ENCODE measurements at regions not wholly inside any gene's neighbourhood (a gene's known extent, or its start where the extent isn't known, plus 50 kb on each side); places are given as distances from the start of the nearest gene placed in this dataset.
"Not testable (repeated sequence)": the region's sequence is repeated elsewhere in the genome, so short reads cannot be mapped to it uniquely, and the experiment has no call there.

- DNase-seq (ENCODE audit: low read depth in 2 of 3, low spot score in 2 of 3): no peak
Measured at GRCh38 chr3:20319551-20319950, 133.5 kb upstream of the SGO1 start.

- no peak for DNase-seq (ENCODE audit: low read depth in 2 of 3, low spot score in 2 of 3)
Measured at GRCh38 chr3:20317616-20318015, 131.6 kb upstream of the SGO1 start.

GRCh38 chr3:20316238-20316637, 130.2 kb upstream of the SGO1 start:
- no peak for DNase-seq (ENCODE audit: low read depth in 2 of 3, low spot score in 2 of 3)

- no peak for DNase-seq (ENCODE audit: low read depth in 2 of 3, low spot score in 2 of 3)
Measured at GRCh38 chr3:20310629-20311028, 124.6 kb upstream of the SGO1 start.

- DNase-seq (ENCODE audit: low read depth in 2 of 3, low spot score in 2 of 3): no peak
Measured at GRCh38 chr3:20307383-20307782, 121.4 kb upstream of the SGO1 start.

- DNase-seq (ENCODE audit: low read depth in 2 of 3, low spot score in 2 of 3): no peak
Measured at GRCh38 chr3:20305647-20306046, 119.6 kb upstream of the SGO1 start.

- no peak for DNase-seq (ENCODE audit: low read depth in 2 of 3, low spot score in 2 of 3)
Measured at GRCh38 chr3:20302766-20303165, 116.8 kb upstream of the SGO1 start.

GRCh38 chr3:20288050-20288449, 102.0 kb upstream of the SGO1 start:
- no peak for DNase-seq (ENCODE audit: low read depth in 2 of 3, low spot score in 2 of 3)

GRCh38 chr3:20280257-20280656, 94.3 kb upstream of the SGO1 start:
- DNase-seq (ENCODE audit: low read depth in 2 of 3, low spot score in 2 of 3): peak in 1 of 3 donors; percentile 45

GRCh38 chr3:20265977-20266376, 80.0 kb upstream of the SGO1 start:
- not testable (repeated sequence) for DNase-seq (ENCODE audit: low read depth in 2 of 3, low spot score in 2 of 3)

GRCh38 chr3:20264900-20265567, 79.0 kb upstream of the SGO1 start:
- no peak for DNase-seq (ENCODE audit: low read depth in 2 of 3, low spot score in 2 of 3)

- no peak for DNase-seq (ENCODE audit: low read depth in 2 of 3, low spot score in 2 of 3)
Measured at GRCh38 chr3:20258371-20258770, 72.4 kb upstream of the SGO1 start.

GRCh38 chr3:20256144-20256543, 70.1 kb upstream of the SGO1 start:
- no peak for DNase-seq (ENCODE audit: low read depth in 2 of 3, low spot score in 2 of 3)

- DNase-seq (ENCODE audit: low read depth in 2 of 3, low spot score in 2 of 3): no peak
Measured at GRCh38 chr3:20254268-20255117, 68.5 kb upstream of the SGO1 start.

GRCh38 chr3:20250786-20251185, 64.8 kb upstream of the SGO1 start:
- no peak for DNase-seq (ENCODE audit: low read depth in 2 of 3, low spot score in 2 of 3)

GRCh38 chr3:20250314-20250713, 64.3 kb upstream of the SGO1 start:
- DNase-seq (ENCODE audit: low read depth in 2 of 3, low spot score in 2 of 3): no peak

- DNase-seq (ENCODE audit: low read depth in 2 of 3, low spot score in 2 of 3): no peak
Measured at GRCh38 chr3:20246662-20247061, 60.7 kb upstream of the SGO1 start.

GRCh38 chr3:20245781-20246180, 59.8 kb upstream of the SGO1 start:
- no peak for DNase-seq (ENCODE audit: low read depth in 2 of 3, low spot score in 2 of 3)

- DNase-seq (ENCODE audit: low read depth in 2 of 3, low spot score in 2 of 3): no peak
Measured at GRCh38 chr3:20240154-20240883, 54.3 kb upstream of the SGO1 start.

GRCh38 chr3:20238199-20238598, 52.2 kb upstream of the SGO1 start:
- not testable (repeated sequence) for DNase-seq (ENCODE audit: low read depth in 2 of 3, low spot score in 2 of 3)

- no peak for DNase-seq (ENCODE audit: low read depth in 2 of 3, low spot score in 2 of 3)
Measured at GRCh38 chr3:20236603-20237002, 50.6 kb upstream of the SGO1 start.

All from hematopoietic multipotent progenitor cell (in vitro differentiated cells).